ENCODE measurements at regions not wholly inside any gene's neighbourhood (a gene's known extent, or its start where the extent isn't known, plus 50 kb on each side); places are given as distances from the start of the nearest gene placed in this dataset.

- no peak overlapping the region for H3K9ac ChIP-seq (ENCODE audit: insufficient read depth in 1 of 2, low read depth in 2 of 2, low read length in 2 of 2)
- TF ChIP-seq ZNF277 (CRISPR knock-in tag; IDR thresholded peaks at IDR 0.05; ENCODE audit: borderline replicate concordance), result no peak
- no peak for TF ChIP-seq EP400 (IDR thresholded peaks at IDR 0.05)
- TF ChIP-seq BCOR (IDR thresholded peaks at IDR 0.05), result no peak
- no peak for TF ChIP-seq RERE (CRISPR knock-in tag; IDR thresholded peaks at IDR 0.05; ENCODE audit: borderline replicate concordance)
- DNase-seq (ENCODE audit: extremely low read depth in 1 of 4, low spot score in 3 of 4) (no peak), ATAC-seq (no peak), FAIRE-seq (no peak)
- no peaks in the 10 kb centered on the region for H3K27me3 ChIP-seq (ENCODE audit: control insufficient read depth in 2 of 2, insufficient read depth in 2 of 2, low read length in 2 of 2)
- intact Hi-C loops (cut with micrococcal nuclease) (no loop called here), in situ Hi-C loops (cut with MboI) (no loop called here)
- H3K4me1 ChIP-seq (replicated peaks in 1 of 2; ENCODE audit: control insufficient read depth in 2 of 2, insufficient read depth in 2 of 2, low read length in 2 of 2), result no peaks in the 10 kb centered on the region
- H3K36me3 ChIP-seq (ENCODE audit: control insufficient read depth, insufficient read depth, low read length), result no peaks in the 10 kb centered on the region
- no TSS peak for BruUV-seq (replicated peaks)
- no peak overlapping the region for H3K27ac ChIP-seq (ENCODE audit: extremely low read depth, low read depth, low read length)
- CTCF ChIA-PET (ENCODE audit: low intra/inter-chr PET ratio), result no interaction called here
- no peaks in the 10 kb centered on the region for H3K79me2 ChIP-seq (ENCODE audit: control insufficient read depth, insufficient read depth, low read length)
- H2AFZ ChIP-seq (ENCODE audit: low read depth, low read length), result no peak overlapping the region
- no peaks in the 10 kb centered on the region; the same call in 1 of the 2 replicates for H3K9me3 ChIP-seq (replicated peaks; ENCODE audit: control insufficient read depth, insufficient read depth, low read depth, low read length)
- POLR2A ChIA-PET, result no interaction called here
- H3K4me3 ChIP-seq, result no peak overlapping the region
- no peaks in the 10 kb centered on the region for H4K20me1 ChIP-seq (replicated peaks; ENCODE audit: control insufficient read depth, insufficient read depth, low read length)
- no peak overlapping the region for H3K4me2 ChIP-seq (ENCODE audit: insufficient read depth, low read length)
- H3K9me1 ChIP-seq (ENCODE audit: control insufficient read depth, insufficient read depth, low read length), result no peaks in the 10 kb centered on the region
- WGBS (ENCODE audit: insufficient coverage, low coverage, missing lambda C conversion rate), result 0% methylated on average over 6 of the region's 6 CpGs
These were observed 231.3 kb upstream of the PITX2 start for GRCh38 chr4:110854021-110854678.
